ENCODE measurements at regions not wholly inside any gene's neighbourhood (a gene's known extent, or its start where the extent isn't known, plus 50 kb on each side); places are given as distances from the start of the nearest gene placed in this dataset.

GRCh38 chr1:118487932-118488331 is 302.9 kb upstream of the SPAG17 start:
- no peaks in the 10 kb centered on the region for H3K36me3 ChIP-seq (replicated peaks in 1 of 2; ENCODE audit: control insufficient read depth in 1 of 2, insufficient read depth in 2 of 2, low read length in 2 of 2)
- in situ Hi-C loops (cut with HindIII; ENCODE audit: extremely low pct_ligation_motif_present, low pct_unique_long_range_greater_than_20kb): no loop called here
- H3K27ac ChIP-seq (ENCODE audit: extremely low read length, insufficient read depth, low read length): no peak overlapping the region
- no peaks in the 10 kb centered on the region for H3K4me1 ChIP-seq (ENCODE audit: insufficient read depth, low read length)
- no peak overlapping the region for H3K9ac ChIP-seq (ENCODE audit: insufficient read depth, low read depth, low read length)
- H3K4me2 ChIP-seq (ENCODE audit: low read depth, low read length): no peak overlapping the region
- H3K79me2 ChIP-seq (ENCODE audit: insufficient read depth, low read length): no peaks in the 10 kb centered on the region
- FAIRE-seq: no peak
- ATAC-seq: no peak
- no peak for DNase-seq (ENCODE audit: low spot score)
- H3K4me3 ChIP-seq (replicated peaks in 1 of 3; ENCODE audit: insufficient read depth in 1 of 3, low read depth in 2 of 3, low read length in 3 of 3): no peak overlapping the region
- no peaks in the 10 kb centered on the region for H3K27me3 ChIP-seq (ENCODE audit: control insufficient read depth in 1 of 2, insufficient read depth in 2 of 2, low read length in 2 of 2)
- H4K20me1 ChIP-seq (ENCODE audit: insufficient read depth, low read length): no peaks in the 10 kb centered on the region
- BruUV-seq (replicated peaks): no TSS peak
- H3K9me3 ChIP-seq (ENCODE audit: low read length): no peaks in the 10 kb centered on the region
- ChIA-PET POLR2A (no interaction called here), CTCF (ENCODE audit: low intra/inter-chr PET ratio, low total read pairs) (no interaction called here)
- TF ChIP-seq TBP (CRISPR knock-in tag; IDR thresholded peaks at IDR 0.05) (no peak), PRPF4 (IDR thresholded peaks at IDR 0.05; ENCODE audit: low read depth, low read length, poor library complexity, severe bottlenecking) (no peak), HOXD1 (CRISPR knock-in tag; IDR thresholded peaks at IDR 0.05) (no peak), NFIB (CRISPR knock-in tag; IDR thresholded peaks at IDR 0.05; ENCODE audit: borderline replicate concordance) (no peak)
- TF ChIP-seq, protein P1, sequence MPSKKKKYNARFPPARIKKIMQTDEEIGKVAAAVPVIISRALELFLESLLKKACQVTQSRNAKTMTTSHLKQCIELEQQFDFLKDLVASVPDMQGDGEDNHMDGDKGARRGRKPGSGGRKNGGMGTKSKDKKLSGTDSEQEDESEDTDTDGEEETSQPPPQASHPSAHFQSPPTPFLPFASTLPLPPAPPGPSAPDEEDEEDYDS (CRISPR knock-in tag; IDR thresholded peaks at IDR 0.05): no peak
- intact Hi-C loops (cut with micrococcal nuclease; ENCODE audit: unreplicated experiment): no loop called here
- 1% methylated on average over 2 of the region's 2 CpGs for WGBS (ENCODE audit: low lambda C conversion rate)
- H2AFZ ChIP-seq (ENCODE audit: low read length): no peak overlapping the region

- H3K9ac ChIP-seq (ENCODE audit: insufficient read depth, low read depth, low read length): no peak overlapping the region
- no peak overlapping the region for H3K27ac ChIP-seq (ENCODE audit: extremely low read length, insufficient read depth, low read length)
- H3K36me3 ChIP-seq (replicated peaks in 1 of 2; ENCODE audit: control insufficient read depth in 1 of 2, insufficient read depth in 2 of 2, low read length in 2 of 2): no peaks in the 10 kb centered on the region
- H3K79me2 ChIP-seq (ENCODE audit: insufficient read depth, low read length): no peaks in the 10 kb centered on the region
- H3K4me1 ChIP-seq (ENCODE audit: insufficient read depth, low read length): no peaks in the 10 kb centered on the region
- H3K27me3 ChIP-seq (ENCODE audit: control insufficient read depth in 1 of 2, insufficient read depth in 2 of 2, low read length in 2 of 2): no peaks in the 10 kb centered on the region
- in situ Hi-C loops (cut with HindIII; ENCODE audit: extremely low pct_ligation_motif_present, low pct_unique_long_range_greater_than_20kb) (no loop called here), intact Hi-C loops (cut with micrococcal nuclease; ENCODE audit: unreplicated experiment) (no loop called here)
- H3K4me2 ChIP-seq (ENCODE audit: low read depth, low read length): no peak overlapping the region
- WGBS (ENCODE audit: low lambda C conversion rate): 2% methylated on average over 5 of the region's 5 CpGs
- no peak for FAIRE-seq
- no peak for DNase-seq (ENCODE audit: low spot score)
- ATAC-seq: no peak
- ChIA-PET CTCF (ENCODE audit: low intra/inter-chr PET ratio, low total read pairs) (no interaction called here), POLR2A (no interaction called here)
- H3K4me3 ChIP-seq (replicated peaks in 1 of 3; ENCODE audit: insufficient read depth in 1 of 3, low read depth in 2 of 3, low read length in 3 of 3): no peak overlapping the region
- no peak overlapping the region for H2AFZ ChIP-seq (ENCODE audit: low read length)
- no peaks in the 10 kb centered on the region for H4K20me1 ChIP-seq (ENCODE audit: insufficient read depth, low read length)
- H3K9me3 ChIP-seq (ENCODE audit: low read length): no peaks in the 10 kb centered on the region
- no TSS peak for BruUV-seq (replicated peaks)
- TF ChIP-seq MLLT10 (CRISPR knock-in tag; IDR thresholded peaks at IDR 0.05): no peak
- TF ChIP-seq ZNF607 (CRISPR knock-in tag; IDR thresholded peaks at IDR 0.05; ENCODE audit: borderline replicate concordance): no peak
- TF ChIP-seq EHMT2 (IDR thresholded peaks at IDR 0.05; ENCODE audit: borderline replicate concordance, low read depth, low read length): no peak
- TF ChIP-seq ZNF747 (CRISPR knock-in tag; IDR thresholded peaks at IDR 0.05; ENCODE audit: borderline replicate concordance): no peak
- no peak for TF ChIP-seq FOXK1 (CRISPR knock-in tag; IDR thresholded peaks at IDR 0.05; ENCODE audit: borderline replicate concordance, low read depth)
- TF ChIP-seq ZC3H13 (CRISPR knock-in tag; IDR thresholded peaks at IDR 0.05): no peak
- TF ChIP-seq, protein P2, sequence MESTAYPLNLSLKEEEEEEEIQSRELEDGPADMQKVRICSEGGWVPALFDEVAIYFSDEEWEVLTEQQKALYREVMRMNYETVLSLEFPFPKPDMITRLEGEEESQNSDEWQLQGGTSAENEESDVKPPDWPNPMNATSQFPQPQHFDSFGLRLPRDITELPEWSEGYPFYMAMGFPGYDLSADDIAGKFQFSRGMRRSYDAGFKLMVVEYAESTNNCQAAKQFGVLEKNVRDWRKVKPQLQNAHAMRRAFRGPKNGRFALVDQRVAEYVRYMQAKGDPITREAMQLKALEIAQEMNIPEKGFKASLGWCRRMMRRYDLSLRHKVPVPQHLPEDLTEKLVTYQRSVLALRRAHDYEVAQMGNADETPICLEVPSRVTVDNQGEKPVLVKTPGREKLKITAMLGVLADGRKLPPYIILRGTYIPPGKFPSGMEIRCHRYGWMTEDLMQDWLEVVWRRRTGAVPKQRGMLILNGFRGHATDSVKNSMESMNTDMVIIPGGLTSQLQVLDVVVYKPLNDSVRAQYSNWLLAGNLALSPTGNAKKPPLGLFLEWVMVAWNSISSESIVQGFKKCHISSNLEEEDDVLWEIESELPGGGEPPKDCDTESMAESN (CRISPR knock-in tag; conservative IDR thresholded peaks at IDR 0.05): no peak
- no peak for TF ChIP-seq ARNTL (CRISPR knock-in tag; IDR thresholded peaks at IDR 0.05)
- TF ChIP-seq NFIB (CRISPR knock-in tag; IDR thresholded peaks at IDR 0.05; ENCODE audit: borderline replicate concordance): no peak
- TF ChIP-seq HOXD1 (CRISPR knock-in tag; IDR thresholded peaks at IDR 0.05): no peak
Measured at GRCh38 chr1:118487091-118487490, 302.1 kb upstream of the SPAG17 start.
